AML-193 (cell line): ENCODE measurements at regions not wholly inside any gene's neighbourhood (a gene's known extent, or its start where the extent isn't known, plus 50 kb on each side); places are given as distances from the start of the nearest gene placed in this dataset.
"Not testable (repeated sequence)": the region's sequence is repeated elsewhere in the genome, so short reads cannot be mapped to it uniquely, and the experiment has no call there.

Source experiments
- DNase-seq, 2 experiments: peaks; one replicate each; lab custom pipeline; 2025; lab: John Stamatoyannopoulos, UW

DNA sequence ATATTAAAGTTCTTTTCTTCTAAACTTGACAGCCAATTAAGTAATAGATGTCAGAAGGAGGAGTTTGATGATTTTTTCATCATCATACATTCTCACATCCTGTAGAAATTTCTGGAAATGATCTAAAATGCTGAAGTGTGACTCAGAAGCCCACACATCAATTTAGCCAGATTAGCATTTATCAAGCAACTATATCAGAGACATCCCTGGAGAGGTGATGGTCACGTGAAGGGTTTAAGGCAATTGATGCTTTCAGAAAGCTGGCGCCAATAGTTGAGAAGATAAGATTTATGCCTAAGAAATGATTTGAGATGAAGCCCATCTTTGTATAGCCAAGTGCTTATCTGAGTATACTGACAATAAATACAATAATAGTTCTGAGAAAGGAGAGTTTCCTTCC lies 162.9 kb upstream of the RORB start:
- no peak for DNase-seq

DNA sequence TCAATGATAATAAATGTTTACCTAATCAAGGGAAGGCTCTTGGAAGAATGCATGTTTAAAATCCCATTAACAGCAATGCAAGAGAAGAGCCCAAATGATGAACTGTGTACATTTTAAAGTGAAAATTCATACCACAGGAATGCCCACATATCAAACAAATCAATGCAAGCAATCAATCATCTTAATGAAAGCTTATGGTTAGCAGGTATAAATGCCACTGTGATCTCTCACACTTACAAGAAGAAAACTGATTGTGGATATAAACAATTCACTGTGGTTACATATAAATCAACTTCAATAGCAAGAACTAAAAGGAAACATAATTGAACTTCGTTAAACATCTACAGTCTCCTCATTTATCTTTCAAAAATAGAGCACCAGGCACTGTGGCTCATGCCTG lies 161.0 kb upstream of the RORB start:
- no peak for DNase-seq

- no peak for DNase-seq
Measured at GRCh38 chr9:74348777-74349176, 148.4 kb upstream of the RORB start.

DNA sequence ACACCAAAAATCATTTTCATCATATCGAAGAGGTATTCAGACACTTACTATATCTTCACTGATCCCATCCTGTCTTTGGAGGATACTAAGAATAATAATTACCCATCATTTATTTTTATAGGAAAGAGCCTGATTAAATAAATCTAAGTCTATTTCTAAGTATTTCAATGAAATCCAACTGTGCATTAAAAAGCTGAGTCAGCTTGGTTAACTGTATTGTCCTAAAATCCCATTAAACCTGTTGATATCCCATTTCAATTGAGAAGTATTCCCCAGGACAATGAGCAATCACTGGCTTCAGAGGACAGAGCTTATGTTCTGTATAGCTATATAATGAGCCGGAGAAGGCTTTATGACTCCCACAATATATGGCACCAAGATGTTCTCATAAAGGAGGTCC lies 142.0 kb upstream of the RORB start:
- no peak for DNase-seq

- no peak for DNase-seq
Measured at GRCh38 chr9:74357577-74357976, 139.6 kb upstream of the RORB start.

- no peak for DNase-seq
Measured at GRCh38 chr9:74358959-74359358, 138.2 kb upstream of the RORB start.

DNA sequence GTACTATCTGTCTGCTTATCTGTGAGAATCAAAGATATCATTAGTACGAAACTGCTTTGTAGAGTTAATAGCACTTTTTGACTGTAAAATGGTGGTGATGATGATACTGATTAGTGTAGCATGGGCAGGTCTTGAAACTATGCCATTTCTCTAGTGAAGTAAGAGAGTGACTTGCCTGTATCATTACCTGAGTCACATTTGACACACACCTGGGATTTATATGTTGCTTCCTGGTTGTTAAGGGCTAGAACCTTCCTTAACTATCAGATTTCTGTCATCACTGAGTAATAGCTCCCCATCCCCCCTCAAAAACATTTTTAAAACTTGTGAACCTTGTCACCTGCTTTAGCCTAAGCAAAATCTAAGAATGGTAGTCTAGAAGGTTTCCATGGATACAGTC lies 135.6 kb upstream of the RORB start:
- no peak for DNase-seq

- no peak for DNase-seq
Measured at GRCh38 chr9:74362423-74362822, 134.7 kb upstream of the RORB start.

DNA sequence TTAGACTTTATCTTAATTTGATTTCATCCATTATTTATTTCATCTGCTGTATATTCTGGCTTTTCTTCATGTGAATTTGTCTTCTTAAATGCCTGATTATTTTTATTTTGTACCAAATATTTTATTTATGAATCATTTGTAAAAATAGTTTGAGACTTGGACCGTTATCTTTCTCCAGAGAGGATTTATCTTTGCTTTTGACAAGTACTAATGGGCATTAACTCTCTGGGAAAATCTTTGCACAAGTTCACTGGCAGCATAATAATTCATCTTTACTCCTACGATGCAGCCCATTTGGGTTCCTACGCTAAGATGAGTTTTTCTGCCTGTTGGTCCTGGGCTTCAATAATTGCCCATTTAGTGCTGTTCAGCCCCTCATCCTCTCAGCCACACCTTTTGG lies 131.0 kb upstream of the RORB start:
- DNase-seq, result no peak

DNA sequence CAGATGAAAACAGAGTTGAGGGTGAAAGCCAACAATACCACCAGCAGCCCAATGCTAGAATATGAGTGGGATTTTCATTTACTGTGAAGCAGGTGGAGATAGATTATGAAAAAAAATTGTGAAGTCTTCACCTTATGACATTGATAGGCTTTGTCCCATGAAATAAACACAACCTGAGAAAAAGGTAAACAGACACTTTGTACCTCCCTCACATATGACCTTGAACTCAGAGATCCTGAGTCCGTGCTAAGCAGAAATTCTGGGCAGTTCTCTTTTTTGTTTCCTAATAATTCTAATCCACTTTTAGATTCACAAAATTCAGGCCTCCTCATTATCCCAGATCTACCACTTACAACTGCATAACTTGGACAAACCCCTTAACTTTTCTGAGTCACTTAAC lies 127.3 kb upstream of the RORB start:
- no peak for DNase-seq

- DNase-seq, result no peak
Measured at GRCh38 chr9:74373348-74373747, 123.8 kb upstream of the RORB start.

DNA sequence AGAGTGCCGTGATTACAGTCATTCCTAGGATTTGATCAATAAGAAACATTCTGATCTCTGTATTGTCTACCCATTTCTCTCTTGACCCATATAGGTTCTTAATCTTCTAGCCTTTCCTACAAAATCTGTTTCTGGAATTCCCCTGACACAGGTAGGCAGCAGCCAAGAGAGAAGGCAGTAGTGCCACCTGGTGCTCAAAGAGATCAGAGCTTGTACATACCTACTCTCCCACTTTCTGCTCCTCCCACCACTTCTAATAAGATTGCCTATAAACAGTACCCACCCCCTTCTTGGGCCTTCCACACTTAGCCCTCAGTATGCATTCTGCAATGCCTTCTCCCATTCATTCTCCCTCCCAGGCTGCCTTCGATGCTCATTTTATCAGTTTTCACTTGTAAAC lies 117.4 kb upstream of the RORB start:
- no peak for DNase-seq

GRCh38 chr9:74391816-74392215 lies 105.3 kb upstream of the RORB start:
- DNase-seq, result no peak

DNA sequence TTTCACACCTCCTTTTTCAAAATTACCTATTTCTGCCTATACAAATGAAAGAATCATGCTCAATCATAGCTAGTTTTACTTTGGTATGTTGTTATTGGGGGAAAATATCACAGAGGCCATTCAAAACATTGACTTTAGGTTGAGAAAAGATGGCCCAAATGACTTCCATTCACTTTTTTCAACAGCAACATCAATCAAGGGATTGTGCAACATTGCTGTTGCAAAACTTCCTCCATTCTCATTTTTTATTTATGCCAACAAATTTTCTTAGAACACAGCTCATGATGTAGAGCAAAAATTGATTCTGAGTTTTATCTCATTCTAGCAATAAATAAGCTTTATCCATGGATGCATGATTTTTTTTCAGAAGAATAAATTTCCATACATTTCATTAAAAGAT lies 93.6 kb upstream of the RORB start:
- no peak for DNase-seq

GRCh38 chr9:74404620-74405019 lies 92.5 kb upstream of the RORB start:
- DNase-seq, result no peak

DNA sequence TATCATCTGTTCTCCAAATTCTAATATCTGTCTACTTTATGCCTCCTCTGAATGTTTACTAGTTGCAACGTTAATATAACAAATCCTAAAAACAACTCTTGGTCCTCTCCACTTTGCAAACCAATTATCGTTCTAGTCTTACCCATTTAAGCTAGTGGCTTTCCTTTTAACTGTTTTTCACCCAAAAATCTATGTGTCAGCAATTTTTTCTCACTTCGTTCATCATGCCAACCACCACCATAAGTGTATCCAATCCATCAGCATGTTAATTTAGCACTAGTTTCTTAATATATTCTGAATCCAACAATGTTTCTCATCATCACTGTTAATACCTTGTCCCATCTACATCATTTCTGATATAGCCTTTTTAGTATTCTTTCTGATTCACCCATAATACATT lies 90.0 kb upstream of the RORB start:
- no peak for DNase-seq

- no peak for DNase-seq
Measured at GRCh38 chr9:74412236-74412979, 84.7 kb upstream of the RORB start.

DNA sequence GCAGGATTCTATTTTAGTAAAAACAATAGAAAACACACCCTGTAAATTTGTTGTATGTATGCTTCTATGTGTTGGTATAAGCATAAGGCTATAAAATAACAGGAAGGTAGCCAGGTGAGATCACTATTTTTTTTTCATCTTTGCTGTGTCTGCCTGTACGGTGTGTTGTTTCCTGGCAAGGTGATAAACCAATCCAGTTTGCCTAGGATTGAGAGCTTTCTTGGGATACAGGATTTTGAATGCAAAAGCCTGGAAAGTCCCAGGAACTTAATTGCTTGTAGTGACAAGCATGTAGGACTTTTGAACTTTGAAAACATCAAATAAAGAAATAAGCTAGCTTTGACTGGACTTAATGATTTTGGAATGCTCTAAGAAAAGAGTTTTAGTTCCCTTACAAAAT lies 83.3 kb upstream of the RORB start:
- no peak for DNase-seq

DNA sequence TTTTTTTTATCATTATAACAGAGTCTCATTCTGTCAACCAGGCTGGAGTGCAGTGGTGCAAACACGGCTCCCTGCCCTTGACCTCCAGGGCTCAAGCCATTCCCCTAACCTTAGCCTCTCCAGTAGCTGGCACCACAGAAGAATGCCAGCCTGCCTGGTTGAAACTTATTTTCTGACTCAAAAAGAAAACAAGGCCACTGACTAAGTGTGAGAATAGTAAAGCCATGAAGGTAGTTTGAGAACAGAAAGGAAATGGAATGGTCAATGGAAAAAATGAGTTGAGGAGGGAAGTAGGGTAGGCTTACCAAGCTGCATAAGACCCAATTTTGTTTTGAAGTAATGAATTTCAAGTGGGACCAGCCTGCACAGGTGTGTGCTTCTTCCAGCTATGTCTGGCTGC lies 82.8 kb upstream of the RORB start:
- DNase-seq, result no peak

DNA sequence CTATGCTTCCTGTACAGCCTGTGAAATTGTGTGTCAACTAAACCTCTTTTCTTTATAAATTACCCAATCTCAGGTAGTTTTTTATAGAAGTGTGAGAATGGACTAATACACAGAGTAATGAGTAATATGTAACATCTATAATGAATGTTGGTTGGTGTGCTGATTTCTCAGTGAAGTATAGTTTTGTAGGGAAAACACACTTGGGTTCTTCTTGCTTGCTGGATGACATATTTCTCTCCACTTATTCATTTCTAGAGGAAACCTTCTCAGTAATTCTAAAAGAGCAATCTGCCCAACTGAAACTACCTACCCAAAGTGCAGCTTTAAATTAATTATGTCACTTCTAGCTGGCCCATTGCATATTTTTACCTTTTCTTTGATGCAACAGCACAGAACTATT lies 81.1 kb upstream of the RORB start:
- no peak for DNase-seq

- not testable (repeated sequence) for DNase-seq
Measured at GRCh38 chr9:74424488-74424887, 72.6 kb upstream of the RORB start.

GRCh38 chr9:74431467-74431866 lies 65.7 kb upstream of the RORB start:
- DNase-seq, result no peak

DNA sequence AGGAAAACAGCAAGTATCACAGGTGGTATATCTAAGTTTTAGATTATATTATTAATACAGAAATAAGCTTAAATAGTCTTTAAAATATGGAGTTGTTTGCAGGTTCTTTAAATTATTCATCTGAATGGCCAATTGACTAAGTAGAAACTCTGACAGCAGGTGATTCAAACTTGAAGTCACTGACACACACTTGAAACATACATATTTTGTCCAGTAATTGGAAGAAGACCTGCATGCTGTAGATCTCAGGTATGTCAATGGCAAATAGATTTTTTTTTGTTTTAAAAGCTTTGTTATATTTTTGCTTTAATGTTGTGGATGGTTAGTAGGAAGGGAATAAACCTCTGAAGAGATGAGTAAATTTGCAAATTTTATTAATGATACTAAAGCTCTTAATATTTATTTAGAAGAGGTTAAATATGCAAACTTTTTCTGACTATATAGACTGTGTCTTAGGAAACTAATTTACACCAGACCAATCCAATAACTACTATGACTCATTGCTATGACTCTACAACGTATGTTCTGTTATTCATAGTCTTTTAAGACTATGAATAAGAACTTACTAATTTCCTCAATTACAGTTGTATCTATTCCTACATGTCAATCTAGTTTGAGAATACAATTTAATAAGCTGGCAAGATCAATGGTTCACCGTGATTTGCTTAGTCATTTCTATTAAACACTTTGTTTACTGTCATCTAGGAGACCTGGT lies 53.9 kb upstream of the RORB start:
- DNase-seq, result no peak

DNA sequence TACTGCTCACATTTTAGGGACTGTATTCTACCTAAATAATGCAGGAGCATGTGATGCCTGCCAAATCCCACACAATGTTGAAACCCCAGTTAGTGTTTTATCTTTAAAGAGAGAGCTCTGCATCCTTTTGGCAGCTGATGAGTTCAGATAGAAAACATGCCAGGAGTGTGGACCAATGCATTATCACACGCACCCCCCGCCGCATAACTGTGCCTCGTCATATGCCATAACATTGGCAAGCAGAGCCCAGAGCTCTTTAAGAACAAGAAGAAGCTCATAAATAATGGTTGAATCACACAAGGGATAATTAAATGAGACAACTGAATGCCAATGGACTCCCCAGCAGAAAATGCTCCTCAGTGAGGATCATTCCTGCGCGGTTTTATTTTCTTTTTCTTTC lies 52.8 kb upstream of the RORB start:
- no peak for DNase-seq
